Smooth muscle cell (in vitro differentiated cells): ENCODE measurements at regions not wholly inside any gene's neighbourhood (a gene's known extent, or its start where the extent isn't known, plus 50 kb on each side); places are given as distances from the start of the nearest gene placed in this dataset.

Experiments used
- DNase-seq: peaks from one replicate; lab custom pipeline; 2025; ENCODE audit not compliant: unreplicated experiment; lab: John Stamatoyannopoulos, UW
- H2AFZ ChIP-seq: fragments of 200-600 bp; sonication (generic); 2 replicates; pipeline ENCODE4 v1.6.0; 2016; ENCODE audit warnings: antibody characterized with exemption, low read depth, mild to moderate bottlenecking
- H3F3A ChIP-seq: fragments of 200-600 bp; sonication (generic); 2 replicates; pipeline ENCODE4 v1.6.0; 2017; ENCODE audit warnings: antibody characterized with exemption, low read depth
- H3K27ac ChIP-seq: fragments of 200-600 bp; sonication (generic); 2 replicates; pipeline ENCODE4 v1.5.1; 2016; ENCODE audit warnings: low read depth, mild to moderate bottlenecking
- H3K27me3 ChIP-seq: fragments of 200-600 bp; sonication (generic); 2 replicates; pipeline ENCODE4 v1.6.1; 2016; ENCODE audit warnings: low read depth, mild to moderate bottlenecking
- H3K36me3 ChIP-seq: fragments of 200-600 bp; sonication (generic); 2 replicates; pipeline ENCODE4 v1.5.1; 2016; ENCODE audit warnings: low read depth
- H3K4me1 ChIP-seq: fragments of 200-600 bp; sonication (generic); 2 replicates; pipeline ENCODE4 v1.5.1; 2016; ENCODE audit warnings: low read depth
- H3K4me2 ChIP-seq: fragments of 200-600 bp; sonication (generic); 2 replicates; pipeline ENCODE4 v1.6.0; 2016; ENCODE audit warnings: mild to moderate bottlenecking
- H3K4me3 ChIP-seq: fragments of 200-600 bp; sonication (generic); 2 replicates; pipeline ENCODE4 v1.5.1; 2016; ENCODE audit warnings: mild to moderate bottlenecking
- H3K79me2 ChIP-seq: fragments of 200-600 bp; sonication (generic); 2 replicates; pipeline ENCODE4 v1.6.0; 2016; ENCODE audit warnings: low read depth, mild to moderate bottlenecking
- H3K9ac ChIP-seq: fragments of 200-600 bp; sonication (generic); 2 replicates; pipeline ENCODE4 v1.6.0; 2016; ENCODE audit warnings: low read depth
- H3K9me3 ChIP-seq: fragments of 200-600 bp; sonication (generic); replicated peaks from 2 replicates; pipeline ENCODE4 v1.5.1; 2016; ENCODE audit warnings: low read depth
- H4K20me1 ChIP-seq: fragments of 200-600 bp; sonication (generic); 2 replicates; pipeline ENCODE4 v1.6.0; 2016; ENCODE audit warnings: low read depth
- WGBS: methylation state at CpG from one replicate; pipeline ENCODE4 v1.1.7; 2016; ENCODE audit warnings: low lambda C conversion rate; 5-methylcytosine and 5-hydroxymethylcytosine counted together
- TF ChIP-seq, protein P1 (sequence below): fragments of 200-600 bp; sonication (generic); IDR thresholded peaks from 2 replicates; pipeline ENCODE4 v1.5.1; 2017; ENCODE audit warnings: borderline replicate concordance, mild to moderate bottlenecking, antibody characterized with exemption; ENCODE audit not compliant: insufficient read depth, poor library complexity, severe bottlenecking

DNA sequence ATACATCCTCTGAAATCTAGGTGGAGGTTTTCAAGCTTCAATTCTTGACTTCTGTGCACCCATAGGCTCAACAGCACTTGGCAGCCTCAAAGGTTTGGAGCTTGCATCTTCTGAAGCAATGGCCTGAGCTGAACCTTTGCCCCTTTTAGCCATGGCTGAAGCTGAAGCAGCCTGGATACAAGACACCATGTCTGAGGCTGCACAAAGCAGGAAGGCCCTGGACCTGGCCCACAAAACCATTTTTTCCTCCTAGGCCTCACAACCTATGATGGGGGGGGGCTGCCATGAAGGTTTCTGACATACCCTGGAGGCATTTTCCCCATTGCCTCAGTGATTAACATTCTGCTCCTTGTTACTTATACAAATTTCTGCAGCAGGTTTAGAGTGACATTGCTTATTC is 173.3 kb upstream of the PRMT6 start:
- no peak for DNase-seq
- Histone ChIP-seq H3K27me3 (no peaks in the 10 kb centered on the region), H3K4me1 (no peaks in the 10 kb centered on the region), H2AFZ (no peak overlapping the region), H4K20me1 (no peaks in the 10 kb centered on the region), H3K79me2 (no peaks in the 10 kb centered on the region), H3K4me3 (no peak overlapping the region), H3K9me3 (no peaks in the 10 kb centered on the region), H3K27ac (no peak overlapping the region), H3K9ac (no peak overlapping the region), H3K36me3 (no peaks in the 10 kb centered on the region), H3K4me2 (no peak overlapping the region), H3F3A (no peaks in the 10 kb centered on the region)
- TF ChIP-seq, protein P1, sequence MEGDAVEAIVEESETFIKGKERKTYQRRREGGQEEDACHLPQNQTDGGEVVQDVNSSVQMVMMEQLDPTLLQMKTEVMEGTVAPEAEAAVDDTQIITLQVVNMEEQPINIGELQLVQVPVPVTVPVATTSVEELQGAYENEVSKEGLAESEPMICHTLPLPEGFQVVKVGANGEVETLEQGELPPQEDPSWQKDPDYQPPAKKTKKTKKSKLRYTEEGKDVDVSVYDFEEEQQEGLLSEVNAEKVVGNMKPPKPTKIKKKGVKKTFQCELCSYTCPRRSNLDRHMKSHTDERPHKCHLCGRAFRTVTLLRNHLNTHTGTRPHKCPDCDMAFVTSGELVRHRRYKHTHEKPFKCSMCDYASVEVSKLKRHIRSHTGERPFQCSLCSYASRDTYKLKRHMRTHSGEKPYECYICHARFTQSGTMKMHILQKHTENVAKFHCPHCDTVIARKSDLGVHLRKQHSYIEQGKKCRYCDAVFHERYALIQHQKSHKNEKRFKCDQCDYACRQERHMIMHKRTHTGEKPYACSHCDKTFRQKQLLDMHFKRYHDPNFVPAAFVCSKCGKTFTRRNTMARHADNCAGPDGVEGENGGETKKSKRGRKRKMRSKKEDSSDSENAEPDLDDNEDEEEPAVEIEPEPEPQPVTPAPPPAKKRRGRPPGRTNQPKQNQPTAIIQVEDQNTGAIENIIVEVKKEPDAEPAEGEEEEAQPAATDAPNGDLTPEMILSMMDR = no peak

DNA sequence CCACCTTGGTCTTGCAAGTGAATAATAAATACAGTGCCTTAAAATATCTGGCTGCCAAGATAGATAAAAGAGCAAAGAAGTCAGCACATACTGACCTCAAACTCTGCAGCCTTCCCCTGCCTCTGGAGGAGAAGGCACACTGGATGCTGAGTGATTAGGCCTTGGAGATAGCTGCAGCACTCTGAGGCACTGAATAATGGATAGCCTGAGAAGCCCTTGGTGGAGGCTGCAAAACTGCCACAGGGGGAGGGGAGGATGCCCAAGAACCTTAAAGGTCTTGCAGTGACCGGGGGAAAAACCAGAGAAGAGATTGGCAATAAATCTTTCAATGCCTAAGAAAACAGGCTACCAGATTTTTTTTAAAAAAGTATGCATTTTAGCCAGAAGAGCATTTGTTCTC is 167.4 kb upstream of the PRMT6 start:
- WGBS = 21% methylated on average over 1 of the region's 1 CpG
- H3K27ac ChIP-seq = no peak overlapping the region
- no peak overlapping the region for H3K4me2 ChIP-seq
- DNase-seq = no peak
- H3K36me3 ChIP-seq = no peaks in the 10 kb centered on the region
- H3K27me3 ChIP-seq = no peaks in the 10 kb centered on the region
- H3K9me3 ChIP-seq = no peaks in the 10 kb centered on the region
- TF ChIP-seq, protein P1 = no peak
- no peaks in the 10 kb centered on the region for H4K20me1 ChIP-seq
- no peak overlapping the region for H3K4me3 ChIP-seq
- no peaks in the 10 kb centered on the region for H3F3A ChIP-seq
- no peaks in the 10 kb centered on the region for H3K79me2 ChIP-seq
- no peaks in the 10 kb centered on the region for H3K4me1 ChIP-seq
- H2AFZ ChIP-seq = no peak overlapping the region
- H3K9ac ChIP-seq = no peak overlapping the region

DNA sequence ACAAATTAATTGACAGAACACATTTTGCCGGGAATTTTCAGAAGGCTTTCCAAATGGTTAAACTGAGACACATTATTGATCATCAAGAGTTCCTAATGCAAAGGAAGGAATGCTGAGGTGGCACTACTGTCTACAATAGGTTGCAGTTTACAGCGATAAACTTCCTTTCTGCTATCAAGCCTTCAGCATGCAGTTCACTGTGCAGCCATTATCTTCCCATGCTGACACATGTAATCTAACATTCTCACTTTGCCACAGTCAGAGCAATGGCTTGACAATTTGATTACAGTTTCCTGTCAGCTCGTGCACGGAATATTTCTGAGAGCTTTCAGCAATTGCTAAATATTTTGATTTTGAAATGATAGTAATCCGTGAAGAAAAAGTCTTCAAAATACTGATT is 166.9 kb upstream of the PRMT6 start:
- no peaks in the 10 kb centered on the region for H3K27me3 ChIP-seq
- H3K9ac ChIP-seq = no peak overlapping the region
- no peak overlapping the region for H3K27ac ChIP-seq
- no peak overlapping the region for H2AFZ ChIP-seq
- no peaks in the 10 kb centered on the region for H3K4me1 ChIP-seq
- TF ChIP-seq, protein P1 = no peak
- H3K4me2 ChIP-seq = no peak overlapping the region
- no peaks in the 10 kb centered on the region for H3K36me3 ChIP-seq
- DNase-seq = no peak
- no peak overlapping the region for H3K4me3 ChIP-seq
- no peaks in the 10 kb centered on the region for H3K9me3 ChIP-seq
- no peaks in the 10 kb centered on the region for H3K79me2 ChIP-seq
- H4K20me1 ChIP-seq = no peaks in the 10 kb centered on the region
- WGBS = 61% methylated on average over 5 of the region's 5 CpGs
- no peaks in the 10 kb centered on the region for H3F3A ChIP-seq

DNA sequence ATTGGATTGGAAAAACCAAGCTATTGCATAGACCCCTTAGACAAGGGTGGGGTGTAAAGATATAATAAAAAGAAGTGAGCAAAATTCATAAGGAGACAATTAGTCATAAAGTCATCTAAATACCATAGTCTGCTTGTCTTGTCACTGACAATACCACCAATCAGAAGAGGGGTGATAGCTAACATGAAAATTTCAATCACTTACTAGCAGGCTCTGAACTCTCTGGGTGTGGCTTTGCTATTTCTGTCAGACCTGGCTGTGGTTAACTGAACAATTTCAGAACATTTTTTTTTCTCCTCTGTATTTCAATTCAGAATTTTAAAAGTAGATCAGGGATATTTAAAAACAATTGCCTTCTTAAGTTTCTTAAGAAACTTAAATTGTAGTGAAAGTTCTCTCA is 158.5 kb upstream of the PRMT6 start:
- no peaks in the 10 kb centered on the region for H3K79me2 ChIP-seq
- H3K9ac ChIP-seq = no peak overlapping the region
- no peak for DNase-seq
- no peak overlapping the region for H2AFZ ChIP-seq
- no peaks in the 10 kb centered on the region for H3F3A ChIP-seq
- H3K4me2 ChIP-seq = no peak overlapping the region
- H4K20me1 ChIP-seq = no peaks in the 10 kb centered on the region
- H3K27me3 ChIP-seq = no peaks in the 10 kb centered on the region
- no peaks in the 10 kb centered on the region for H3K9me3 ChIP-seq
- H3K4me1 ChIP-seq = no peaks in the 10 kb centered on the region
- H3K27ac ChIP-seq = no peak overlapping the region
- no peaks in the 10 kb centered on the region for H3K36me3 ChIP-seq
- TF ChIP-seq, protein P1 = no peak
- no peak overlapping the region for H3K4me3 ChIP-seq
